H1 (cell line): ENCODE measurements at regions not wholly inside any gene's neighbourhood (a gene's known extent, or its start where the extent isn't known, plus 50 kb on each side); places are given as distances from the start of the nearest gene placed in this dataset.

Experiments used
- CTCF ChIA-PET: fragments of 300-600 bp; sonication (Branson Sonifier 250); formaldehyde crosslinking; loops from one replicate; lab custom pipeline; 2021; ENCODE audit not compliant: partially characterized antibody; lab: Charles Lee
- POLR2A ChIA-PET: fragments of 300-600 bp; sonication (Branson Sonifier 250); formaldehyde crosslinking; loops from one replicate; lab custom pipeline; 2021; ENCODE audit warnings: inconsistent platforms; ENCODE audit not compliant: partially characterized antibody; lab: Charles Lee
- DNase-seq, 2 experiments: peaks; one replicate each; pipeline versions ENCODE4 v3.0.0 to v3.0.0-alpha.2; 2010 to 2022; ENCODE audit warnings: low spot score in 2 of 2, low read depth in 1 of 2, mixed read lengths in 1 of 2
- FAIRE-seq: peaks from 2 replicates; lab custom pipeline; 2011; peaks lifted over from hg19 to GRCh38; lab: Jason Lieb, UNC
- H2AFZ ChIP-seq: 2 replicates; pipeline ENCODE4 v1.8.1; 2012; ENCODE audit warnings: low read length, inconsistent platforms
- H2AK5ac ChIP-seq: 2 replicates; pipeline ENCODE4 v1.6.1; 2013; ENCODE audit warnings: low read depth, low read length
- H2BK120ac ChIP-seq: replicated peaks from 2 replicates; pipeline ENCODE3; 2013; ENCODE audit warnings: low read depth, low read length, inconsistent platforms
- H2BK12ac ChIP-seq: 2 replicates; pipeline ENCODE4 v1.6.1; 2013; ENCODE audit warnings: low read depth, low read length
- H2BK15ac ChIP-seq: 2 replicates; pipeline ENCODE4 v1.6.1; 2013; ENCODE audit warnings: low read length
- H2BK20ac ChIP-seq: 2 replicates; pipeline ENCODE4 v1.6.1; 2013; ENCODE audit warnings: low read length
- H2BK5ac ChIP-seq: 2 replicates; pipeline ENCODE4 v1.6.1; 2013; ENCODE audit warnings: low read depth, low read length
- H3K14ac ChIP-seq: 2 replicates; pipeline ENCODE4 v1.6.1; 2013; ENCODE audit warnings: inconsistent platforms; ENCODE audit not compliant: insufficient read length
- H3K18ac ChIP-seq: 2 replicates; pipeline ENCODE4 v1.6.1; 2013; ENCODE audit warnings: low read length; ENCODE audit errors: extremely low read depth
- H3K23ac ChIP-seq: 2 replicates; pipeline ENCODE4 v1.6.1; 2013; ENCODE audit warnings: inconsistent platforms; ENCODE audit not compliant: insufficient read length
- H3K23me2 ChIP-seq: 2 replicates; pipeline ENCODE4 v1.6.1; 2013; ENCODE audit warnings: low read depth, low read length
- H3K27ac ChIP-seq: 2 replicates; pipeline ENCODE4 v1.6.1; 2011; ENCODE audit warnings: low read depth, low read length, inconsistent platforms
- H3K27me3 ChIP-seq, 4 experiments: replicated peaks in 1 of 4; 1 replicate in 1 of 4; 2 replicates in 3 of 4; pipeline versions ENCODE4 v1.6.1 to v1.8.1; 2011 to 2013; ENCODE audit warnings: low read length in 3 of 4, mild to moderate bottlenecking in 3 of 4, inconsistent platforms in 2 of 4, mixed read lengths in 2 of 4, moderate library complexity in 1 of 4; ENCODE audit not compliant: control insufficient read depth in 3 of 4, insufficient read depth in 3 of 4; ENCODE audit errors: extremely low read depth in 1 of 4
- H3K36me3 ChIP-seq, 4 experiments: 2 replicates each; pipeline versions ENCODE4 v1.6.1 to v1.8.1; 2011 to 2013; ENCODE audit warnings: mild to moderate bottlenecking in 4 of 4, low read length in 3 of 4, moderate library complexity in 2 of 4, control low read depth in 1 of 4, inconsistent platforms in 1 of 4; ENCODE audit not compliant: insufficient read depth in 4 of 4, control insufficient read depth in 2 of 4
- H3K4ac ChIP-seq: replicated peaks from 2 replicates; pipeline ENCODE3; 2013; ENCODE audit warnings: low read length, low read depth, mixed read lengths, inconsistent platforms; ENCODE audit not compliant: insufficient read length
- H3K4me1 ChIP-seq, 4 experiments: replicated peaks in 1 of 4; 1 replicate in 1 of 4; 2 replicates in 3 of 4; pipeline versions ENCODE4 v1.6.1 to v1.8.1; 2011 to 2013; ENCODE audit warnings: low read length in 3 of 4, inconsistent platforms in 2 of 4, mixed read lengths in 1 of 4; ENCODE audit not compliant: insufficient read depth in 4 of 4, control insufficient read depth in 3 of 4
- H3K4me2 ChIP-seq, 2 experiments: 2 replicates each; pipeline versions ENCODE4 v1.6.1 to v1.8.1; 2011 to 2013; ENCODE audit warnings: low read depth in 2 of 2, low read length in 2 of 2, control low read depth in 1 of 2, inconsistent platforms in 1 of 2, mild to moderate bottlenecking in 1 of 2; ENCODE audit not compliant: insufficient read depth in 1 of 2
- H3K4me3 ChIP-seq, 4 experiments: fragments of 200-600, 300-600 bp in 1 of 4; sonication (generic), shearing (Covaris generic), sonication (Bioruptor Twin) in 1 of 4; 2 replicates each; pipeline versions ENCODE4 v1.5.1 to v1.8.1; 2011 to 2016; ENCODE audit warnings: low read length in 4 of 4, low read depth in 3 of 4, control low read depth in 2 of 4, inconsistent platforms in 2 of 4, mild to moderate bottlenecking in 2 of 4, mixed read lengths in 1 of 4, moderate library complexity in 1 of 4; ENCODE audit not compliant: insufficient read depth in 2 of 4; ENCODE audit errors: extremely low read depth in 1 of 4
- H3K56ac ChIP-seq: replicated peaks from 2 replicates; pipeline ENCODE3; 2013; ENCODE audit warnings: low read depth, mild to moderate bottlenecking, mixed read lengths, low read length, inconsistent platforms; ENCODE audit not compliant: insufficient read length
- H3K79me1 ChIP-seq: 2 replicates; pipeline ENCODE4 v1.6.1; 2013; ENCODE audit warnings: low read depth, low read length, control low read depth
- H3K79me2 ChIP-seq, 2 experiments: 2 replicates each; pipeline versions ENCODE4 v1.6.1 to v1.8.1; 2012 to 2013; ENCODE audit warnings: low read length in 2 of 2, mild to moderate bottlenecking in 2 of 2, inconsistent platforms in 1 of 2; ENCODE audit not compliant: insufficient read depth in 2 of 2, control insufficient read depth in 1 of 2
- H3K9ac ChIP-seq, 4 experiments: replicated peaks in 1 of 4; 1 replicate in 1 of 4; 2 replicates in 3 of 4; pipeline versions ENCODE4 v1.6.1 to v1.8.1; 2011 to 2013; ENCODE audit warnings: low read depth in 3 of 4, low read length in 3 of 4, control low read depth in 2 of 4, mild to moderate bottlenecking in 2 of 4, moderate library complexity in 2 of 4, inconsistent platforms in 1 of 4; ENCODE audit errors: extremely low read depth in 1 of 4
- H3K9me3 ChIP-seq, 2 experiments: 2 replicates each; pipeline versions ENCODE4 v1.6.1 to v1.8.1; 2012 to 2013; ENCODE audit warnings: mild to moderate bottlenecking in 2 of 2, moderate library complexity in 2 of 2, control low read depth in 1 of 2, inconsistent platforms in 1 of 2, low read depth in 1 of 2, low read length in 1 of 2, mixed read lengths in 1 of 2; ENCODE audit not compliant: insufficient read depth in 2 of 2
- H4K20me1 ChIP-seq, 2 experiments: replicated peaks in 1 of 2; 2 replicates each; pipeline versions ENCODE3 to v1.8.1; 2011 to 2013; ENCODE audit warnings: inconsistent platforms in 2 of 2, low read length in 2 of 2, mild to moderate bottlenecking in 1 of 2; ENCODE audit not compliant: insufficient read depth in 2 of 2, control insufficient read depth in 1 of 2
- H4K5ac ChIP-seq: 2 replicates; pipeline ENCODE4 v1.6.1; 2013; ENCODE audit warnings: low read length, low read depth, mixed read lengths, inconsistent platforms; ENCODE audit not compliant: insufficient read length
- H4K8ac ChIP-seq: 2 replicates; pipeline ENCODE4 v1.8.0; 2013; ENCODE audit warnings: mild to moderate bottlenecking, moderate library complexity, low read length, inconsistent platforms; ENCODE audit not compliant: insufficient read depth; ENCODE audit errors: extremely low read depth
- H4K91ac ChIP-seq: replicated peaks from 2 replicates; pipeline ENCODE3; 2013; ENCODE audit warnings: low read length, mixed read lengths, inconsistent platforms; ENCODE audit not compliant: insufficient read length
- BACH1 ChIP-seq: IDR thresholded peaks from 2 replicates; pipeline ENCODE4 v1.6.1; 2012; ENCODE audit warnings: low read length, improper control_type of control experiment
- CBX5 ChIP-seq: fragments of 300-800, 300-1000 bp; sonication (generic); IDR thresholded peaks from 2 replicates; pipeline ENCODE4 v1.7.1; 2016; ENCODE audit warnings: antibody characterized with exemption, low read length, low read depth
- WGBS, 2 experiments: shearing (Covaris generic) in 1 of 2; methylation state at CpG; one replicate each; pipeline versions ENCODE4 v1.1.6 to v1.1.7; 2013 to 2015; ENCODE audit warnings: low lambda C conversion rate in 2 of 2, mixed read lengths in 2 of 2, inconsistent platforms in 1 of 2, low coverage in 1 of 2, missing lambda C conversion rate in 1 of 2; ENCODE audit not compliant: insufficient replicate concordance in 2 of 2, insufficient coverage in 1 of 2, insufficient read length in 1 of 2; ENCODE audit errors: extremely low coverage in 1 of 2, missing lambda C conversion rate in 1 of 2; 5-methylcytosine and 5-hydroxymethylcytosine counted together

DNA sequence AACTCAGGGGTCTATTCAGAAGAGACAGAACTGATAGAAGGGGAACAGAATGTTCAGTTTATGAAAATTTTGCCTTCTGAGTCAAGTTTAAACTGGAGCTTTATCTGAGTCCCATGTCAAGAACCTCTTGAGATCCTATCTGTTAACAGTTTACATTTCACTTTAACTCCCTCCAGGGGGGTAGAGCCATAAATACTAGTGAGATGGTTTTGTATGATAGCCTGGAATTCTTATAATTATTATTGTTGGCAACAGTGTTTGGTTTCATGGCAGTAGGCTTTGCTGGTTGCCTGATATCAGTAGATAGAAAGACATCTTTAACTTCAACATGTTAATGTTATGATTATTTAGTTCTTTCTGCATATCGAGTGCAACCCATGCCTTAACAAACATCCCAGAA is 498.5 kb downstream of the INSC start:
- CTCF ChIA-PET: interaction anchor here (1.0 to 2.5 kb wide), 3 partner anchors 10 to 37 kb away, joined by 3 to 11 read pairs (median 4); no protein-coding TSS in a partner anchor
- no peak for FAIRE-seq
- TF ChIP-seq CBX5 (no peak), BACH1 (no peak)

More for the DNA sequence above, 498.5 kb downstream of the INSC start:
- H3K4me1 ChIP-seq: peaks cover 0 to 2% (median 0%) of the 10 kb centered on the region in 4 experiments; a peak in 1 of 7 replicates
- no peak overlapping the region for H3K9ac ChIP-seq
- no peak overlapping the region for H3K18ac ChIP-seq
- no peak overlapping the region for H3K27ac ChIP-seq
- H3K9me3 ChIP-seq: no peaks in the 10 kb centered on the region
- 87% methylated on average over 1 of the region's 1 CpG; no CpG with 5 or more reads in 1 of the 2 experiments for WGBS, 2 experiments
- H3K23me2 ChIP-seq: no peaks in the 10 kb centered on the region
- H3K23ac ChIP-seq: no peak overlapping the region
- no peak overlapping the region for H4K91ac ChIP-seq
- no peaks in the 10 kb centered on the region for H4K20me1 ChIP-seq
- H3K4me3 ChIP-seq: no peak overlapping the region
- no peaks in the 10 kb centered on the region for H3K79me2 ChIP-seq
- no peaks in the 10 kb centered on the region for H3K36me3 ChIP-seq
- H2BK120ac ChIP-seq: no peak overlapping the region
- no peaks in the 10 kb centered on the region for H3K79me1 ChIP-seq
- no peak overlapping the region for H2BK15ac ChIP-seq
- no peak overlapping the region for H2AK5ac ChIP-seq
- no peak overlapping the region for H4K8ac ChIP-seq
- POLR2A ChIA-PET: no interaction called here
- H2BK12ac ChIP-seq: no peak overlapping the region
- H3K14ac ChIP-seq: no peak overlapping the region
- no peak overlapping the region for H2BK5ac ChIP-seq
- no peak overlapping the region for H3K4ac ChIP-seq
- DNase-seq: no peak
- no peak overlapping the region for H2BK20ac ChIP-seq
- no peak overlapping the region for H4K5ac ChIP-seq
- no peak overlapping the region for H3K4me2 ChIP-seq
- H2AFZ ChIP-seq: no peak overlapping the region
- no peak overlapping the region for H3K56ac ChIP-seq
- no peaks in the 10 kb centered on the region for H3K27me3 ChIP-seq
